Omental fat pad (tissue), 3 donors: ENCODE measurements at regions not wholly inside any gene's neighbourhood (a gene's known extent, or its start where the extent isn't known, plus 50 kb on each side); places are given as distances from the start of the nearest gene placed in this dataset. TPM values are rescaled to one million over a fixed set of nuclear protein-coding genes. Genes with fewer than 3 reads are reported as not detected.

Source experiments
- ATAC-seq: fragments of 150-250 bp; one replicate; pipeline ENCODE4 v1.9.1; 2016; ENCODE audit warnings: mild to moderate bottlenecking, moderate library complexity; ENCODE audit not compliant: low FRiP score
- DNase-seq: peaks from one replicate; pipeline ENCODE4 v3.0.0-alpha.2; 2019; ENCODE audit warnings: low spot score
- small RNA-seq: library from RNA; depleted of rRNA; stranded (forward); fragments of <200 nt; gene quantifications from one replicate; pipeline ENCODE3, GENCODE V24; 2016
- TF ChIP-seq, protein P1 (sequence below), 3 donors: fragments of 450-650 bp; IDR thresholded peaks; one replicate each; pipeline ENCODE4 v1.5.1; 2016 to 2017; ENCODE audit warnings: antibody characterized with exemption in 3 of 3, mild to moderate bottlenecking in 3 of 3, moderate library complexity in 2 of 3

DNA sequence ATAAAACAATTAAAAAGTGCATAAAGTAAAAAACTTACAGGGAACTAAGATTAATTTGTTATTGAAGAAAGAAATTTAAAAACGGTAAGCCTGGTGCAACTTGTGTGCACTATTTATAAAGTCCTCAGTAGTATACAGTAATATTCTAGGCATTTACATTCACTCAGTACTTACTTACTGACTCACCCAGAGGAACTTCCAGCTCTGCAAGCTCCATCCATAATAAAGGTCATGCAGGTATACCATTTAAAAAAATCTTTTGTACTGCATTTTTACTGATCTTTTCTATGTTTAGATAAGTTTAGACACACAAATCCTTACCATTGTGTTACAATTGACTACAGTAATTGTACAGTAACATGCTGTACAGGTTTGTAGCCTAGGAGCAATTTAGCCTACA is 51.5 kb upstream of the NXPH2 start:
- no peak for DNase-seq
- TF ChIP-seq, protein P1, sequence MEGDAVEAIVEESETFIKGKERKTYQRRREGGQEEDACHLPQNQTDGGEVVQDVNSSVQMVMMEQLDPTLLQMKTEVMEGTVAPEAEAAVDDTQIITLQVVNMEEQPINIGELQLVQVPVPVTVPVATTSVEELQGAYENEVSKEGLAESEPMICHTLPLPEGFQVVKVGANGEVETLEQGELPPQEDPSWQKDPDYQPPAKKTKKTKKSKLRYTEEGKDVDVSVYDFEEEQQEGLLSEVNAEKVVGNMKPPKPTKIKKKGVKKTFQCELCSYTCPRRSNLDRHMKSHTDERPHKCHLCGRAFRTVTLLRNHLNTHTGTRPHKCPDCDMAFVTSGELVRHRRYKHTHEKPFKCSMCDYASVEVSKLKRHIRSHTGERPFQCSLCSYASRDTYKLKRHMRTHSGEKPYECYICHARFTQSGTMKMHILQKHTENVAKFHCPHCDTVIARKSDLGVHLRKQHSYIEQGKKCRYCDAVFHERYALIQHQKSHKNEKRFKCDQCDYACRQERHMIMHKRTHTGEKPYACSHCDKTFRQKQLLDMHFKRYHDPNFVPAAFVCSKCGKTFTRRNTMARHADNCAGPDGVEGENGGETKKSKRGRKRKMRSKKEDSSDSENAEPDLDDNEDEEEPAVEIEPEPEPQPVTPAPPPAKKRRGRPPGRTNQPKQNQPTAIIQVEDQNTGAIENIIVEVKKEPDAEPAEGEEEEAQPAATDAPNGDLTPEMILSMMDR (IDR thresholded peaks at IDR 0.05): no peak
- no peak for ATAC-seq

DNA sequence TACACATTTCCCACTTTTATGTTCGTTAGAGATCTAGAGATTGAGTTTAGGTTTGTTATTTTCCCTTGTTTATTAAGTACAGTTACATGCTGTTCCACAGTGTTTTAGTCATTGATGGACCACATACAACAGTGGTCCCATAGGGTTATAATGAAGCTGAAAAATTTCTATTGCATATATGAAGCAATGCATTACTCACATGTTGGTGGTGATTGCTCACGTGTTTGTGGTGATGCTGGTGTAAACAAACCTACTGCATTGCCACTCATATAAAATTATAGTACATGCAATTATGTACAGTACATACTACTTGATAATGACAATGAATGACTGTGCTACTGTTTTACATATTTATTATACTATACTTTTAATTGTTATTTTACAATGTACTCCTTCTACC is 51.0 kb upstream of the NXPH2 start:
- DNase-seq (no peak), ATAC-seq (no peak)
- TF ChIP-seq, protein P1 (IDR thresholded peaks at IDR 0.05): no peak

DNA sequence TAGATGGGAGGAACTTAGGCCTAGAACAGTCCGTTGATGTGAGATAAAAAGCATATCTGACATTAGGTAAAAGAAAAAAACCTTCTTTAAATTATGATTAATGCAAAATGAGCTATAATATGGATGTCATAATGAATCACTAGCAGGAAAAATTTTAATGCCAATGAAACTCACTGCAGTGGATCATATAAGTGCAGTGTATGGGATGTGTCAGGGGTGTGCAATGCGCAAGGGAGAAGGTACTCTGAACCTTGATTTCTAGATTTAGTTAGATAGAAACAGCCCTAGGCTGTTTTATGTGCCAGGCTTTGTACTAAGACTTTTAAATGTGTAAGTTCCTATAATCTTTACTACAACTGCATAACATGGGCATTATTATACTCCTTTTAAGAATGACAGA is 50.4 kb upstream of the NXPH2 start:
- ATAC-seq (no peak), DNase-seq (no peak)
- TF ChIP-seq, protein P1 (IDR thresholded peaks at IDR 0.05): no peak

Small RNA genes in the stretch of these regions (small RNA-seq; reads per million reads assigned to genes)
- not detected for gene RF00139
- gene RN7SKP286: not detected
